Loucy (cell line): ENCODE measurements at regions not wholly inside any gene's neighbourhood (a gene's known extent, or its start where the extent isn't known, plus 50 kb on each side); places are given as distances from the start of the nearest gene placed in this dataset.

Experiments
- EZH2phosphoT487 ChIP-seq: fragments of 200-600 bp; IDR thresholded peaks from 2 replicates; pipeline ENCODE4 v1.6.1; 2018; ENCODE audit warnings: antibody characterized with exemption, mild to moderate bottlenecking, moderate library complexity, borderline replicate concordance
- TF ChIP-seq, protein P1 (sequence below): fragments of 200-600 bp; sonication (generic); conservative IDR thresholded peaks from 2 replicates; pipeline ENCODE4 v1.5.1; 2014; ENCODE audit warnings: mild to moderate bottlenecking, antibody characterized with exemption, low read length

DNA sequence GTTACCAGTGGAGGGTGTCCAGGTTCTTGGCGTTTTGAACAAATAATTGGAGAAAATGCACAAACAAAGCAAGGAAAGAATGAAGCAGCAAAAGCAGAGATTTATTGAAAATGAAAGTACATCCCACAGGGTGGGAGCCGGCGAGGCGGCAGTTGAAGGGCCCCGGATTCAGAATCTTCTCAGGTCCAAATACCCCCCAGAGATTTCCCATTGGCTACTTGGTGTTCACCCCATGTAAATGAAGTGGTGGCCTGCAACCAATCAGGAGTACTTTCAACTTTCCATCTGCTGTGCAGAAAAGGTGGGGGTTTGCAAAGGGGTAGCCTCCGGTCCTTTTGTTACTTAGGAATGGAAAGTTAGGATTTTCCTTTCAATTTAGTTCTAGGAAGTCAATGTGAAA lies 1447.0 kb downstream of the C4orf33 start:
- TF ChIP-seq, protein P1, sequence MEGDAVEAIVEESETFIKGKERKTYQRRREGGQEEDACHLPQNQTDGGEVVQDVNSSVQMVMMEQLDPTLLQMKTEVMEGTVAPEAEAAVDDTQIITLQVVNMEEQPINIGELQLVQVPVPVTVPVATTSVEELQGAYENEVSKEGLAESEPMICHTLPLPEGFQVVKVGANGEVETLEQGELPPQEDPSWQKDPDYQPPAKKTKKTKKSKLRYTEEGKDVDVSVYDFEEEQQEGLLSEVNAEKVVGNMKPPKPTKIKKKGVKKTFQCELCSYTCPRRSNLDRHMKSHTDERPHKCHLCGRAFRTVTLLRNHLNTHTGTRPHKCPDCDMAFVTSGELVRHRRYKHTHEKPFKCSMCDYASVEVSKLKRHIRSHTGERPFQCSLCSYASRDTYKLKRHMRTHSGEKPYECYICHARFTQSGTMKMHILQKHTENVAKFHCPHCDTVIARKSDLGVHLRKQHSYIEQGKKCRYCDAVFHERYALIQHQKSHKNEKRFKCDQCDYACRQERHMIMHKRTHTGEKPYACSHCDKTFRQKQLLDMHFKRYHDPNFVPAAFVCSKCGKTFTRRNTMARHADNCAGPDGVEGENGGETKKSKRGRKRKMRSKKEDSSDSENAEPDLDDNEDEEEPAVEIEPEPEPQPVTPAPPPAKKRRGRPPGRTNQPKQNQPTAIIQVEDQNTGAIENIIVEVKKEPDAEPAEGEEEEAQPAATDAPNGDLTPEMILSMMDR = no peak
- no peak for TF ChIP-seq EZH2phosphoT487
